Nephron progenitor cell (in vitro differentiated cells): ENCODE measurements at regions not wholly inside any gene's neighbourhood (a gene's known extent, or its start where the extent isn't known, plus 50 kb on each side); places are given as distances from the start of the nearest gene placed in this dataset.
A peak's percentile ranks its signal among the peaks of the same experiment; 100 is the strongest.

ENCODE experiments used
- DNase-seq: peaks from one replicate; pipeline ENCODE4 v3.0.0; 2021
- H3K27ac Mint-ChIP-seq: 2 replicates; pipeline ENCODE4 v1.8.0; 2021; ENCODE audit warnings: mild to moderate bottlenecking, moderate library complexity, mixed read lengths
- H3K27me3 Mint-ChIP-seq: 2 replicates; pipeline ENCODE4 v1.8.0; 2021; ENCODE audit warnings: mild to moderate bottlenecking, low read depth, mixed read lengths; ENCODE audit not compliant: poor library complexity
- H3K36me3 Mint-ChIP-seq: 2 replicates; pipeline ENCODE4 v1.8.0; 2021; ENCODE audit warnings: low read depth, mixed read lengths
- H3K4me1 Mint-ChIP-seq: 2 replicates; pipeline ENCODE4 v1.8.0; 2021; ENCODE audit warnings: mixed read lengths
- H3K4me3 Mint-ChIP-seq: 2 replicates; pipeline ENCODE4 v1.8.0; 2021; ENCODE audit warnings: mild to moderate bottlenecking, moderate library complexity, mixed read lengths
- H3K9me3 Mint-ChIP-seq: 2 replicates; pipeline ENCODE4 v1.8.0; 2021; ENCODE audit warnings: mild to moderate bottlenecking, moderate library complexity, mixed read lengths
- CTCF ChIP-seq: fragments of 200-600 bp; sonication (generic); IDR thresholded peaks from 2 replicates; pipeline ENCODE4 v1.5.0; 2021; ENCODE audit warnings: antibody characterized with exemption

DNA sequence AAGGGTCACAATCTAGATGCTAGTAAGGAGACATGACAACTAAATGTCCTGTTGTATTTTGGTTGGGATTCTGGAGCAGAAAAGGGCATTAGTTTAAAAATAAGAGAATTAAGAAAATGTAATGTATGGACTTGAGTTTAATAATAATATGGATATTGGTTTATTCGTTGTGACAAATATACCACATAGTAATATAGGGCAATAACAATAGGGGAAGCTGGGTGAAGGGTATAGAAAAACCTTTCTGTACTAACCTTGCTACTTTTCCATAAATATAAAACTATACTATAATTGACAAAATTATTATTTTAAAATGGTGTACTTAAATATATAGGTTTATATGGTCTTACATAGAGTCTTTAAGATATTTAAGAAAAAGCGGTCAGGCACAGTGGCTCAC, 558.9 kb downstream of the PTPRC start:
- no peaks in the 10 kb centered on the region for H3K36me3 Mint-ChIP-seq
- peaks cover 18% of the 10 kb centered on the region for H3K9me3 Mint-ChIP-seq
- peak overlapping the region; percentile 36 for H3K27ac Mint-ChIP-seq
- peaks cover 6% of the 10 kb centered on the region for H3K27me3 Mint-ChIP-seq
- no peak for DNase-seq
- H3K4me1 Mint-ChIP-seq = no peaks in the 10 kb centered on the region
- H3K4me3 Mint-ChIP-seq = no peak overlapping the region
- no peak for TF ChIP-seq CTCF

- H3K9me3 Mint-ChIP-seq = peaks cover 3% of the 10 kb centered on the region
- no peaks in the 10 kb centered on the region for H3K4me1 Mint-ChIP-seq
- no peak overlapping the region for H3K27ac Mint-ChIP-seq
- H3K27me3 Mint-ChIP-seq = peaks cover 3% of the 10 kb centered on the region
- H3K36me3 Mint-ChIP-seq = no peaks in the 10 kb centered on the region
- no peak overlapping the region for H3K4me3 Mint-ChIP-seq
- DNase-seq = no peak
- no peak for TF ChIP-seq CTCF
Observed at GRCh38 chr1:199202331-199202730, 563.5 kb downstream of the PTPRC start.

DNA sequence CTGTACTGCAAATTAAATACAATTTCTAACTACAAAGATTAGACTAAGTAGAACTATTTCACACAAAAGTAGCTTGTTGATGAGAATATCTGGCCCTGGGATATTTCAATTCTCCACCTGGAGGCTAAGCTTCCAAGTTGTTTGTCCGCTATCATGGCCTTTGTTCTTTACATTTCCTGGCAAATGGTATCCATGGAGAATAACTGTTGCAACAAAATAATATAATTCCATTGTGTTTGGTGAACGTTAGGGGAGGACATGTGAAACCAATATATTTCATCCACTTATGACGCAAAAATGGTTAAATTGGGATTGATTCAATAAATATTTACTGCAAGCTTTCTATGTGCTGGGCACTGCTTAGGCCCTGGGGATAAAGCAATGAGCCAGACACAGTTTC, 565.4 kb downstream of the PTPRC start:
- Mint-ChIP-seq H3K27ac (no peak overlapping the region), H3K4me1 (no peaks in the 10 kb centered on the region), H3K4me3 (no peak overlapping the region), H3K27me3 (peaks cover 3% of the 10 kb centered on the region), H3K36me3 (no peaks in the 10 kb centered on the region), H3K9me3 (no peaks in the 10 kb centered on the region)
- no peak for TF ChIP-seq CTCF
- DNase-seq = no peak

DNA sequence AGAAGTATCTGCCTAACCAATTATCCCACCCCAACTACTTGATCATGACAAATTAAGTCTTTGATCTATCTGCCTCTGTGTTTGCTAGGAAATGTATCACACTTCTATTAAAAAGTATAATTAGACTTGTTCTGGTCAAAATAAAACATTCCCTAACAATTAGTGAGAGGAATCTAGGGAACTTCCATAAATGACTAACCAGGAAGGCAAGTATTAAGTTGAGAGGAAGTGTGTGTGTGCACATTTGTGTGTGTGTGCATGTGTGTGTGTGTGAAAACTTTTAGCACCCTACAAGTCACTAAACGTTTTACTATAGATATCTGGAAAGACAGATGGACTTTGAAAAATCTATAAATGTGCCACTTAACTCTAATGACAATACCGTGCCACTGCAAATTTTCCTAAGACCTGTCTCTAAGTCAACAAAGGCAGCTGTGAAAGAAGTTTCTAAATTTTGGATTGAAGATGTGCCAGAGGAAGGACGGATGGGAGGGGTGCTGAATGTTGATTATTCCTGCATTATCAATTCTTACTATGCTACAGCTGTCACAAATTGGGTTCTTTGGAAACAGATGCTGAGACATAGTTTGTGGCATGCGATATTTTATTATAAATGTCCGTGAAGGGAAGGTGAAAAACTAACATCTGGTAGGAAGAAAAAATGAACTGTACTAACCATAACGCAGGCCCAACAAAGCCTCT, 567.1 kb downstream of the PTPRC start:
- no peaks in the 10 kb centered on the region for H3K9me3 Mint-ChIP-seq
- no peak for DNase-seq
- no peak overlapping the region for H3K27ac Mint-ChIP-seq
- H3K4me3 Mint-ChIP-seq = no peak overlapping the region
- no peaks in the 10 kb centered on the region for H3K36me3 Mint-ChIP-seq
- TF ChIP-seq CTCF = no peak
- H3K4me1 Mint-ChIP-seq = no peaks in the 10 kb centered on the region
- H3K27me3 Mint-ChIP-seq = no peaks in the 10 kb centered on the region

DNA sequence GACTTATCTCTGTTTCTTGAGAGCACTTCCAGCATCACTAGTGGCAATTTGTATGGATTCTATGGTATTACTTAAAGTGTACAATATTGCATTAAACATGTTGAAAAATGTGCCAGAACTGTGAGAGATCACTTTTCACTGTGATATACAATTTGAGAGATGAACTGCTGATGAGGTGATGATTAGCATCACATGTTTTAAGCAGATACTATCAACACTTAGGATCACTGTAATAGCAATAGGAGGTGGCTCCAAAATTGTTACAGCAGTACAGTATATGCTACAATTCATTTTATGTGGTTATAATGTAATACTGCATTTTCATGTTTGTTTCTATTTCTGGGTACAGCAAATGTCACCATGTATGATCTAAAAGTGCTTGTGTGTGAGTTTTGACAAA, 570.0 kb downstream of the PTPRC start:
- Mint-ChIP-seq H3K9me3 (peaks cover 2% of the 10 kb centered on the region), H3K4me1 (no peaks in the 10 kb centered on the region), H3K27ac (no peak overlapping the region), H3K4me3 (no peak overlapping the region), H3K27me3 (peaks cover 3% of the 10 kb centered on the region), H3K36me3 (no peaks in the 10 kb centered on the region)
- no peak for TF ChIP-seq CTCF
- no peak for DNase-seq

- no peak overlapping the region for H3K4me3 Mint-ChIP-seq
- H3K4me1 Mint-ChIP-seq = peaks cover 18% of the 10 kb centered on the region
- peaks cover 2% of the 10 kb centered on the region for H3K36me3 Mint-ChIP-seq
- TF ChIP-seq CTCF = no peak
- H3K27me3 Mint-ChIP-seq = peaks cover 3% of the 10 kb centered on the region
- no peak for DNase-seq
- H3K9me3 Mint-ChIP-seq = peaks cover 29% of the 10 kb centered on the region
- no peak overlapping the region for H3K27ac Mint-ChIP-seq
Observed at GRCh38 chr1:199218065-199218464, 579.2 kb downstream of the PTPRC start.
